Ascending aorta (tissue), 2 donors: ENCODE measurements at regions not wholly inside any gene's neighbourhood (a gene's known extent, or its start where the extent isn't known, plus 50 kb on each side); places are given as distances from the start of the nearest gene placed in this dataset.

Experiments used
- DNase-seq, 2 donors: peaks; one replicate each; pipeline ENCODE4 v3.0.0-alpha.2; 2019; ENCODE audit warnings: low spot score in 2 of 2
- H3K27ac ChIP-seq, 2 donors: fragments of 200-600 bp; sonication (generic); one replicate each; pipeline ENCODE4 v1.5.1; 2016 to 2017; ENCODE audit warnings: mild to moderate bottlenecking in 1 of 2
- H3K27me3 ChIP-seq: fragments of 200-600 bp; sonication (generic); one replicate; pipeline ENCODE4 v1.5.1; 2017
- H3K36me3 ChIP-seq, 2 donors: fragments of 200-600 bp; sonication (generic); one replicate each; pipeline ENCODE4 v1.5.1; 2016
- H3K4me1 ChIP-seq, 2 donors: fragments of 200-600 bp; sonication (generic); one replicate each; pipeline ENCODE4 v1.5.1; 2016 to 2017; ENCODE audit warnings: mild to moderate bottlenecking in 1 of 2
- H3K4me3 ChIP-seq, 2 donors: fragments of 200-600 bp; sonication (generic); one replicate each; pipeline ENCODE4 v1.5.1; 2016 to 2017; ENCODE audit warnings: mild to moderate bottlenecking in 1 of 2
- H3K9me3 ChIP-seq, 2 donors: fragments of 200-600 bp; sonication (generic); one replicate each; pipeline ENCODE4 v1.5.1; 2016
- CTCF ChIP-seq, 3 experiments: fragments of 200-600 bp in 2 of 3; fragments of 450-650 bp in 1 of 3; sonication (generic) in 2 of 3; IDR thresholded peaks; one replicate each; pipeline ENCODE4 v1.5.1; 2016 to 2019; ENCODE audit warnings: antibody characterized with exemption in 3 of 3, mild to moderate bottlenecking in 1 of 3, moderate library complexity in 1 of 3
- intact Hi-C: fragments of 100-400 bp; cut with DNase I; formaldehyde crosslinking; loops from one replicate; pipeline ENCODE4 v1.15.1; 2023

DNA sequence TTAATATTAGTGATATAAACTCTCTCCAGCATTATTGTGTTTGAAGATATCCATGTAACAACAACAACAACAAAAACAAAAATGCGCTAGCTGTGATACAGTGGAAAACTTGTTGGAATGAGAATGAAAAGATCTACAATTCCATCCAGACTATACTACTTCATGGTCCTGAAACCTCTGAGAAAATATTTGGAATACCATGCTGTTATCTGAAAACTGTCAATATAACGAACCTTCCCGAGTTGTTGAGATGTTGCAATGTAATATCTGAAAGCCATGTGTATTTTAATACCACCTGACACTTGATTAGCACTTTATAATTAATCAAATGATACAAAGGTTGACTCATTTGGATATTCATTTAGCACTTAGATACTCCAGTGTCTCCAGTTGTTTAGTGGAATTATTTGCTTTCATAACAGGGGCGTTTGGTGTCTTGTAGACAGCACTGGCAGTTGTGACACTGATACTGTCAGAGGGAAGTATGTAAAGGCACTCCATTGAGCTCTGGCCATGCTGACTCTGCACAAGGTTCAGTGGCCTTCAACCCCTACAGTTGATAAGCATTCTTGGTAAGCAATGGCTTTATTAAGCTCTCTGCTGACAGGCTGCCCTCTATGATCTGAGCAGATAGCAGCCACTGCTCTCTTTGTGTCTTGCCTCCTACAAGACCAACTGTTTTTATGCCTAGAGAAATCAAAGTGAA, 447.1 kb upstream of the SEL1L start:
- DNase-seq: no peak
- Histone ChIP-seq H3K36me3 (no peaks in the 10 kb centered on the region), H3K27me3 (no peaks in the 10 kb centered on the region), H3K27ac (no peak overlapping the region), H3K4me1 (no peaks in the 10 kb centered on the region), H3K4me3 (no peak overlapping the region), H3K9me3 (no peaks in the 10 kb centered on the region)
- intact Hi-C loops: no loop called here
- no peak for TF ChIP-seq CTCF (IDR thresholded peaks at IDR 0.05)

- intact Hi-C loops: no loop called here
- no peak for DNase-seq
- no peaks in the 10 kb centered on the region for H3K9me3 ChIP-seq
- TF ChIP-seq CTCF (IDR thresholded peaks at IDR 0.05): no peak
- no peaks in the 10 kb centered on the region for H3K27me3 ChIP-seq
- H3K4me1 ChIP-seq: no peaks in the 10 kb centered on the region
- no peaks in the 10 kb centered on the region for H3K36me3 ChIP-seq
- no peak overlapping the region for H3K4me3 ChIP-seq
- H3K27ac ChIP-seq: no peak overlapping the region
These were observed 447.6 kb upstream of the SEL1L start for GRCh38 chr14:81981307-81981675.

- Histone ChIP-seq H3K9me3 (no peaks in the 10 kb centered on the region), H3K4me1 (no peaks in the 10 kb centered on the region), H3K36me3 (no peaks in the 10 kb centered on the region), H3K27me3 (no peaks in the 10 kb centered on the region), H3K4me3 (no peak overlapping the region), H3K27ac (no peak overlapping the region)
- intact Hi-C loops: no loop called here
- DNase-seq: no peak
- TF ChIP-seq CTCF (IDR thresholded peaks at IDR 0.05): no peak
These were observed 448.4 kb upstream of the SEL1L start for GRCh38 chr14:81982046-81982445.

- Histone ChIP-seq H3K27ac (no peak overlapping the region), H3K4me3 (no peak overlapping the region), H3K27me3 (no peaks in the 10 kb centered on the region), H3K4me1 (no peaks in the 10 kb centered on the region), H3K36me3 (no peaks in the 10 kb centered on the region), H3K9me3 (no peaks in the 10 kb centered on the region)
- intact Hi-C loops: no loop called here
- TF ChIP-seq CTCF (IDR thresholded peaks at IDR 0.05): no peak
- DNase-seq: no peak
These were observed 452.4 kb upstream of the SEL1L start for GRCh38 chr14:81986005-81986404.

DNA sequence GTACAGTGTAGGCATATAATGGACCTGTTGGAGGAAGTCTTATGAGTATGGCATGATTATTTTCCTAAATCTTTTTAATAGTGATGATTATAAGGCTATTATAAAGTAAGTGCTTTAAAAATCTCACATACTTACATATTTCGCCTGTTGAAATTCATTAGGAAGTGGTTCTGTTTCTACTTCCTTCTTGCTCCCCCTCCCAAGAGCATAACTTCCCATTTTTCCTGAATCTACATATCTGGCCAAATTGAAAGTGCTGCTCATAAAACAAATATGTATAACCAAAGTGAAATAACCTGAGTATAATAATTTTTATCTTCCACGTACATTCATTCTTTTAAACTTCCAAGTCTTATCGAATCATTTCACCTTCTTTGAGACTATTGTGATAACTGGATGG, 455.6 kb upstream of the SEL1L start:
- Histone ChIP-seq H3K36me3 (no peaks in the 10 kb centered on the region), H3K27ac (no peak overlapping the region), H3K4me1 (no peaks in the 10 kb centered on the region), H3K27me3 (no peaks in the 10 kb centered on the region), H3K9me3 (no peaks in the 10 kb centered on the region), H3K4me3 (no peak overlapping the region)
- DNase-seq: no peak
- intact Hi-C loops: no loop called here
- TF ChIP-seq CTCF (IDR thresholded peaks at IDR 0.05): no peak

DNA sequence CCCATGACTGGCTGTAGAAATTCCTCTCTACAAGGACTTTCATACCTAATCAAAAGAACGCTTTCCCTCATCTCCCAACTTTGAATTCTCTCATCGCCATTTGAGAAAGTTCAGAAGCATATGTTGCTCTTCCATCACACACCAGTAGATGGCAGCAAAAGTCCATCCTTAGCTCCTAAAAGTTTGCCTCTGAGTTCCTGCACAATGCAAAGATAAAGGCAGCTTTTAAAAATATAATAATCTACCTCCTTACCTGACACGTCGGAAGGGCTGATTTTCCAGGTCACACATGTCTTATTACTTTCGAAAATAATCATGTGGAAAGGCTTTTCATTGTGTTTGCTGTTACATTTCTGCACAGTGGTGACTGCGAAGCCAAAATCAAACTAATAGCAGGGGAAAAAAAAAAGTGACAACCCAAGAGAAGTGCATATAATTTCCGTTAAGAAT, 456.7 kb upstream of the SEL1L start:
- no peaks in the 10 kb centered on the region for H3K27me3 ChIP-seq
- DNase-seq: peak in 1 of 2 donors; percentile 67
- intact Hi-C loops: loop anchor here (5.0 to 10.0 kb wide), 2 partner anchors 278 to 1474 kb away; no protein-coding TSS in a partner anchor

More for the DNA sequence above, 456.7 kb upstream of the SEL1L start:
- TF ChIP-seq CTCF (IDR thresholded peaks at IDR 0.05): peak; percentile 47 to 93 (median 92)
- Histone ChIP-seq H3K4me3 (no peak overlapping the region), H3K27ac (no peak overlapping the region), H3K9me3 (no peaks in the 10 kb centered on the region), H3K4me1 (no peaks in the 10 kb centered on the region), H3K36me3 (no peaks in the 10 kb centered on the region)
